ENCODE measurements at regions not wholly inside any gene's neighbourhood (a gene's known extent, or its start where the extent isn't known, plus 50 kb on each side); places are given as distances from the start of the nearest gene placed in this dataset.

GRCh38 chr4:40682290-40683101 is 52.8 kb upstream of the RBM47 start:
- TF ChIP-seq CTCF (IDR thresholded peaks at IDR 0.05) (no peak), ZFX (IDR thresholded peaks at IDR 0.05; ENCODE audit: borderline replicate concordance) (no peak)

All from 22Rv1 (cell line).